Coronary artery (tissue), 2 donors: ENCODE measurements at regions not wholly inside any gene's neighbourhood (a gene's known extent, or its start where the extent isn't known, plus 50 kb on each side); places are given as distances from the start of the nearest gene placed in this dataset.
A peak's percentile ranks its signal among the peaks of the same experiment; 100 is the strongest.

Experiments used
- DNase-seq: peaks from one replicate; pipeline ENCODE4 v3.0.0-alpha.2; 2017; ENCODE audit warnings: low spot score
- H3K27ac ChIP-seq, 2 donors: fragments of 200-600 bp; sonication (generic); one replicate each; pipeline ENCODE4 v1.5.1; 2016 to 2019
- H3K4me3 ChIP-seq: fragments of 200-600 bp; sonication (generic); 2 replicates; pipeline ENCODE4 v1.5.1; 2016; ENCODE audit warnings: mild to moderate bottlenecking, moderate library complexity
- CTCF ChIP-seq: fragments of 200-600 bp; sonication (generic); IDR thresholded peaks from one replicate; pipeline ENCODE4 v1.5.1; 2019; ENCODE audit warnings: antibody characterized with exemption

GRCh38 chr5:135196483-135196882, 162.5 kb upstream of the PITX1 start:
- Histone ChIP-seq H3K27ac (no peak overlapping the region), H3K4me3 (no peak overlapping the region)
- TF ChIP-seq CTCF = no peak
- no peak for DNase-seq

GRCh38 chr5:135195270-135195608, 161.2 kb upstream of the PITX1 start:
- Histone ChIP-seq H3K27ac (no peak overlapping the region), H3K4me3 (no peak overlapping the region)
- DNase-seq = no peak
- TF ChIP-seq CTCF = no peak

- Histone ChIP-seq H3K4me3 (no peak overlapping the region), H3K27ac (no peak overlapping the region)
- peak; percentile 72 for DNase-seq
- TF ChIP-seq CTCF = no peak
Measured at GRCh38 chr5:135194573-135195269, 160.7 kb upstream of the PITX1 start.

GRCh38 chr5:135194126-135194488, 160.1 kb upstream of the PITX1 start:
- no peak for DNase-seq
- no peak overlapping the region for H3K27ac ChIP-seq
- no peak for TF ChIP-seq CTCF

GRCh38 chr5:135193213-135194125, 159.4 kb upstream of the PITX1 start:
- peak; percentile 53 for DNase-seq
- Histone ChIP-seq H3K27ac (no peak overlapping the region), H3K4me3 (no peak overlapping the region)
- TF ChIP-seq CTCF = no peak

More at GRCh38 chr5:135194126-135194488, 160.1 kb upstream of the PITX1 start:
- no peak overlapping the region for H3K4me3 ChIP-seq

- no peak for DNase-seq
- no peak overlapping the region for H3K4me3 ChIP-seq
- no peak overlapping the region for H3K27ac ChIP-seq
- no peak for TF ChIP-seq CTCF
Measured at GRCh38 chr5:135192351-135192750, 158.3 kb upstream of the PITX1 start.
